ENCODE measurements at regions not wholly inside any gene's neighbourhood (a gene's known extent, or its start where the extent isn't known, plus 50 kb on each side); places are given as distances from the start of the nearest gene placed in this dataset.

- Histone ChIP-seq H3K27me3 (no peaks in the 10 kb centered on the region), H3K4me3 (no peak overlapping the region), H3K4me1 (no peaks in the 10 kb centered on the region), H3K27ac (no peak overlapping the region), H3K9me3 (no peaks in the 10 kb centered on the region), H3K36me3 (no peaks in the 10 kb centered on the region)
- no peak for DNase-seq (ENCODE audit: low spot score in 2 of 2)
- intact Hi-C loops (cut with DNase I), result no loop called here
- TF ChIP-seq, protein P1, sequence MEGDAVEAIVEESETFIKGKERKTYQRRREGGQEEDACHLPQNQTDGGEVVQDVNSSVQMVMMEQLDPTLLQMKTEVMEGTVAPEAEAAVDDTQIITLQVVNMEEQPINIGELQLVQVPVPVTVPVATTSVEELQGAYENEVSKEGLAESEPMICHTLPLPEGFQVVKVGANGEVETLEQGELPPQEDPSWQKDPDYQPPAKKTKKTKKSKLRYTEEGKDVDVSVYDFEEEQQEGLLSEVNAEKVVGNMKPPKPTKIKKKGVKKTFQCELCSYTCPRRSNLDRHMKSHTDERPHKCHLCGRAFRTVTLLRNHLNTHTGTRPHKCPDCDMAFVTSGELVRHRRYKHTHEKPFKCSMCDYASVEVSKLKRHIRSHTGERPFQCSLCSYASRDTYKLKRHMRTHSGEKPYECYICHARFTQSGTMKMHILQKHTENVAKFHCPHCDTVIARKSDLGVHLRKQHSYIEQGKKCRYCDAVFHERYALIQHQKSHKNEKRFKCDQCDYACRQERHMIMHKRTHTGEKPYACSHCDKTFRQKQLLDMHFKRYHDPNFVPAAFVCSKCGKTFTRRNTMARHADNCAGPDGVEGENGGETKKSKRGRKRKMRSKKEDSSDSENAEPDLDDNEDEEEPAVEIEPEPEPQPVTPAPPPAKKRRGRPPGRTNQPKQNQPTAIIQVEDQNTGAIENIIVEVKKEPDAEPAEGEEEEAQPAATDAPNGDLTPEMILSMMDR (IDR thresholded peaks at IDR 0.05), result no peak
These were observed 384.5 kb upstream of the CDH4 start for GRCh38 chr20:60867589-60867988.

DNA sequence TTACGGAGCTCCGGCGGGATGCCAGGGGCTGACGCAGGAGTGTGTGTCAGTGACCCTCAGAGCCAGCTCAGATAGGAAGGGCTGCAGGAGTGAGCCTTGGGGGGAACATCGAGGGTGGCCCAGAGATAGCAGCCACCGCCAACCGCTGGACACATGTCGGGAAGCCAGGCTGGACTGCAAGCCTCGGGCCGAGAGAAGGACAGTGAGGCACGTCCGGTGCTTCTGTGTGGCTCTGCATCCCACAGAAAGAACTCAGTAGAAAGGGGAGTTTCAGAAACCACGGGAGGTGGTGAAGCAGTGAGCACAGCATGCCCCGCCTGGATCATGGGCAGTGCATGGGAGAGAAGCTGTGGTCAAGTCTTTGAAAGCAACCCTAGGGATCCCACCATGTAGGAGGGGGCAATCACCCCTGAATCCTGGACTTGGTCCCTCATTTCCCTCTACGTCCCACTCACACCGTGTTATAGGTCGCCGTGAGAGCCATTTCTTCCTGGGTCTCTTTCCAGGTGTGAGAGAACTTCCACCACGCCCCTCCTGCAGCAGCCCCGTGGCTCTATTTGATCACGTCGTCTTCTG is 383.7 kb upstream of the CDH4 start:
- H3K4me1 ChIP-seq, result no peaks in the 10 kb centered on the region
- TF ChIP-seq, protein P1 (IDR thresholded peaks at IDR 0.05), result no peak
- DNase-seq (ENCODE audit: low spot score in 2 of 2), result no peak
- H3K36me3 ChIP-seq, result no peaks in the 10 kb centered on the region
- H3K27ac ChIP-seq, result no peak overlapping the region
- H3K4me3 ChIP-seq, result no peak overlapping the region
- H3K27me3 ChIP-seq, result no peaks in the 10 kb centered on the region
- no peaks in the 10 kb centered on the region for H3K9me3 ChIP-seq
- intact Hi-C loops (cut with DNase I), result no loop called here

DNA sequence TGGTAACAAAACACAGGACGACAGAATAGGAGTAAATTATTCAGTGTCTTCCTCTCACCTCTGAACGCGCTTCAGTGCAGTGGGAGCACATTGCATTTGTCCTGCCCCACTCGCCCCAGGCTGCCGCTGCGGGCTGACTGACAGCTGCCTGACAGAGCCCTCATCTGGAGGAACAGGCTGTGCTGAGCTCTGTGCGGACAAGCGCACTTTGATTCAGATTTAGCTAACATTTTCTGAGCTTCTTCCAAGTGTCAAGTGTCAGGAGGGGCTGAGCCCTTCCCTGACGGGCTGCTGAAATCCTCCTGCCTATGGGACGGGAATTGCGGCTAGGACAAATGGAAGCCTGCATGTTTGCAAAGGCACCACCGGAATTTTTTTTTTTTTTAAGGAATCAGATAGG is 383.0 kb upstream of the CDH4 start:
- Histone ChIP-seq H3K27me3 (no peaks in the 10 kb centered on the region), H3K27ac (no peak overlapping the region), H3K4me1 (no peaks in the 10 kb centered on the region), H3K36me3 (no peaks in the 10 kb centered on the region), H3K9me3 (no peaks in the 10 kb centered on the region), H3K4me3 (no peak overlapping the region)
- DNase-seq (ENCODE audit: low spot score in 2 of 2), result no peak
- TF ChIP-seq, protein P1 (IDR thresholded peaks at IDR 0.05), result no peak
- intact Hi-C loops (cut with DNase I), result no loop called here

DNA sequence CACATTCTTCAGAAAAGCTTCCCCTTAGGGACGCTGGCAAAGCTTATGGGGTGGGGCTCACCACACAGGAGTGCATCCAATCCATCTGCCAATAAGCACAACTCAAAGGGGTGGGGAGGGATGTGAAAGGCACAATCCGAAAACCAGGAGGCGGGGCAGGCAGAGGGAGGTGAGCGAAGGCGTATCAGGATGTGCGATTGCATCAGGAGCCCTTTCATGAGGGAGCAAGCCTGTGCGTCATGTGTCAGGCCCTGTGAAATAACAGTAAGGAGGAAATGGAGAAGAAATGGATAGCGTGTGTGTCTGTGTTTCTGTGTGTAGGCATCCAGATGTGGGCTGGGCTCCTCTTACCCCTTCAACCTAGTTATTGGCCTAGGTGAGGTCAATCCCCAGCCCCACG is 382.4 kb upstream of the CDH4 start:
- H3K9me3 ChIP-seq, result no peaks in the 10 kb centered on the region
- intact Hi-C loops (cut with DNase I), result no loop called here
- no peaks in the 10 kb centered on the region for H3K36me3 ChIP-seq
- no peaks in the 10 kb centered on the region for H3K4me1 ChIP-seq
- TF ChIP-seq, protein P1 (IDR thresholded peaks at IDR 0.05), result no peak
- H3K4me3 ChIP-seq, result no peak overlapping the region
- H3K27me3 ChIP-seq, result no peaks in the 10 kb centered on the region
- H3K27ac ChIP-seq, result no peak overlapping the region
- no peak for DNase-seq (ENCODE audit: low spot score in 2 of 2)

GRCh38 chr20:60870040-60870439 is 382.0 kb upstream of the CDH4 start:
- DNase-seq (ENCODE audit: low spot score in 2 of 2), result no peak
- intact Hi-C loops (cut with DNase I), result no loop called here
- Histone ChIP-seq H3K9me3 (no peaks in the 10 kb centered on the region), H3K4me3 (no peak overlapping the region), H3K27me3 (no peaks in the 10 kb centered on the region), H3K36me3 (no peaks in the 10 kb centered on the region), H3K4me1 (no peaks in the 10 kb centered on the region), H3K27ac (no peak overlapping the region)
- TF ChIP-seq, protein P1 (IDR thresholded peaks at IDR 0.05), result no peak

GRCh38 chr20:60872224-60872623 is 379.8 kb upstream of the CDH4 start:
- no peak overlapping the region for H3K27ac ChIP-seq
- H3K4me1 ChIP-seq, result no peaks in the 10 kb centered on the region
- DNase-seq (ENCODE audit: low spot score in 2 of 2), result no peak
- H3K4me3 ChIP-seq, result no peak overlapping the region
- no peaks in the 10 kb centered on the region for H3K36me3 ChIP-seq
- TF ChIP-seq, protein P1 (IDR thresholded peaks at IDR 0.05), result no peak
- no peaks in the 10 kb centered on the region for H3K27me3 ChIP-seq
- intact Hi-C loops (cut with DNase I), result no loop called here
- no peaks in the 10 kb centered on the region for H3K9me3 ChIP-seq

All from ascending aorta (tissue), 2 donors.